Progenitor cell of endocrine pancreas (in vitro differentiated cells): ENCODE measurements at regions not wholly inside any gene's neighbourhood (a gene's known extent, or its start where the extent isn't known, plus 50 kb on each side); places are given as distances from the start of the nearest gene placed in this dataset.

Experiments
- DNase-seq: peaks from one replicate; pipeline ENCODE4 v3.0.0; 2021; ENCODE audit warnings: low spot score; ENCODE audit not compliant: unreplicated experiment
- H3K27ac Mint-ChIP-seq: 2 replicates; pipeline ENCODE4 v1.8.0; 2021; ENCODE audit warnings: mild to moderate bottlenecking, moderate library complexity, mixed read lengths
- H3K27me3 Mint-ChIP-seq: 2 replicates; pipeline ENCODE4 v1.8.0; 2021; ENCODE audit warnings: mixed read lengths
- H3K36me3 Mint-ChIP-seq: 2 replicates; pipeline ENCODE4 v1.8.0; 2022; ENCODE audit warnings: mixed read lengths; ENCODE audit not compliant: insufficient read depth
- H3K4me1 Mint-ChIP-seq: 2 replicates; pipeline ENCODE4 v1.8.0; 2021; ENCODE audit warnings: low read depth, mixed read lengths
- H3K4me3 Mint-ChIP-seq: 2 replicates; pipeline ENCODE4 v1.8.0; 2021; ENCODE audit warnings: low read depth, mild to moderate bottlenecking, moderate library complexity, mixed read lengths
- H3K9me3 Mint-ChIP-seq: 2 replicates; pipeline ENCODE4 v1.8.0; 2021; ENCODE audit warnings: low read depth, mixed read lengths
- TF ChIP-seq, protein P1 (sequence below): fragments of 200-600 bp; sonication (generic); IDR thresholded peaks from one replicate; pipeline ENCODE4 v1.5.0; 2021; ENCODE audit warnings: antibody characterized with exemption, mild to moderate bottlenecking; ENCODE audit not compliant: unreplicated experiment

- Mint-ChIP-seq H3K4me3 (no peak overlapping the region), H3K27ac (no peak overlapping the region), H3K36me3 (no peaks in the 10 kb centered on the region), H3K4me1 (no peaks in the 10 kb centered on the region), H3K9me3 (no peaks in the 10 kb centered on the region), H3K27me3 (peaks cover 19% of the 10 kb centered on the region)
- DNase-seq = peak; percentile 66
- TF ChIP-seq, protein P1, sequence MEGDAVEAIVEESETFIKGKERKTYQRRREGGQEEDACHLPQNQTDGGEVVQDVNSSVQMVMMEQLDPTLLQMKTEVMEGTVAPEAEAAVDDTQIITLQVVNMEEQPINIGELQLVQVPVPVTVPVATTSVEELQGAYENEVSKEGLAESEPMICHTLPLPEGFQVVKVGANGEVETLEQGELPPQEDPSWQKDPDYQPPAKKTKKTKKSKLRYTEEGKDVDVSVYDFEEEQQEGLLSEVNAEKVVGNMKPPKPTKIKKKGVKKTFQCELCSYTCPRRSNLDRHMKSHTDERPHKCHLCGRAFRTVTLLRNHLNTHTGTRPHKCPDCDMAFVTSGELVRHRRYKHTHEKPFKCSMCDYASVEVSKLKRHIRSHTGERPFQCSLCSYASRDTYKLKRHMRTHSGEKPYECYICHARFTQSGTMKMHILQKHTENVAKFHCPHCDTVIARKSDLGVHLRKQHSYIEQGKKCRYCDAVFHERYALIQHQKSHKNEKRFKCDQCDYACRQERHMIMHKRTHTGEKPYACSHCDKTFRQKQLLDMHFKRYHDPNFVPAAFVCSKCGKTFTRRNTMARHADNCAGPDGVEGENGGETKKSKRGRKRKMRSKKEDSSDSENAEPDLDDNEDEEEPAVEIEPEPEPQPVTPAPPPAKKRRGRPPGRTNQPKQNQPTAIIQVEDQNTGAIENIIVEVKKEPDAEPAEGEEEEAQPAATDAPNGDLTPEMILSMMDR = peak; percentile 88
Measured at GRCh38 chr13:31424130-31424729, 224.5 kb downstream of the B3GLCT start.

DNA sequence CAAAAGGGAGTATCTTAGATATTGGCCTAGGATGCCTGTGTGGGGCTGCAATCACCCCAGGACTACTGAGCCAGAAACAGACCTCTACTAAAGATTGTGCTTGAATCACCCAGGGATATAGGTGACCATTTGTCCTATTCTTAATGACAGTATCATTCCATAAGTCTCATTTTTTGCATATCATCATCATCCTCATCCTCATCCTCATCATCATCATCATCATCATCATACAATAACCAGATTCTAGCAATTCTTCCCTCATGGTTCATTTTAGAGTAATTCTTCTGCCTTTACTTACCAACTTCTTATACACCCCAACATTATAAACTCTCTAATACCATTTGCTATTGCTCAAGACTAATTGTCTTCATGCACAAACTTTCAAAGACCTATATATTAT is 226.6 kb downstream of the B3GLCT start:
- no peaks in the 10 kb centered on the region for H3K4me1 Mint-ChIP-seq
- H3K4me3 Mint-ChIP-seq = no peak overlapping the region
- TF ChIP-seq, protein P1 = no peak
- peaks cover 16% of the 10 kb centered on the region for H3K27me3 Mint-ChIP-seq
- H3K36me3 Mint-ChIP-seq = no peaks in the 10 kb centered on the region
- no peak for DNase-seq
- H3K27ac Mint-ChIP-seq = no peak overlapping the region
- no peaks in the 10 kb centered on the region for H3K9me3 Mint-ChIP-seq

GRCh38 chr13:31427151-31428100 is 227.7 kb downstream of the B3GLCT start:
- no peaks in the 10 kb centered on the region for H3K36me3 Mint-ChIP-seq
- H3K9me3 Mint-ChIP-seq = no peaks in the 10 kb centered on the region
- no peaks in the 10 kb centered on the region for H3K4me1 Mint-ChIP-seq
- no peak for DNase-seq
- peaks cover 6% of the 10 kb centered on the region for H3K27me3 Mint-ChIP-seq
- no peak overlapping the region for H3K4me3 Mint-ChIP-seq
- H3K27ac Mint-ChIP-seq = no peak overlapping the region
- TF ChIP-seq, protein P1 = no peak

GRCh38 chr13:31431722-31432137 is 232.0 kb downstream of the B3GLCT start:
- Mint-ChIP-seq H3K4me1 (peaks cover 5% of the 10 kb centered on the region), H3K4me3 (no peak overlapping the region), H3K27ac (no peak overlapping the region), H3K36me3 (no peaks in the 10 kb centered on the region), H3K27me3 (peaks cover 3% of the 10 kb centered on the region), H3K9me3 (peaks cover 9% of the 10 kb centered on the region)
- TF ChIP-seq, protein P1 = peak; percentile 98
- DNase-seq = peak; percentile 37

GRCh38 chr13:31433207-31433606 is 233.4 kb downstream of the B3GLCT start:
- no peaks in the 10 kb centered on the region for H3K36me3 Mint-ChIP-seq
- DNase-seq = no peak
- H3K4me3 Mint-ChIP-seq = no peak overlapping the region
- peaks cover 3% of the 10 kb centered on the region for H3K27me3 Mint-ChIP-seq
- TF ChIP-seq, protein P1 = no peak
- H3K27ac Mint-ChIP-seq = no peak overlapping the region
- peaks cover 11% of the 10 kb centered on the region for H3K4me1 Mint-ChIP-seq
- peaks cover 9% of the 10 kb centered on the region for H3K9me3 Mint-ChIP-seq
